ENCODE measurements at regions not wholly inside any gene's neighbourhood (a gene's known extent, or its start where the extent isn't known, plus 50 kb on each side); places are given as distances from the start of the nearest gene placed in this dataset.

DNA sequence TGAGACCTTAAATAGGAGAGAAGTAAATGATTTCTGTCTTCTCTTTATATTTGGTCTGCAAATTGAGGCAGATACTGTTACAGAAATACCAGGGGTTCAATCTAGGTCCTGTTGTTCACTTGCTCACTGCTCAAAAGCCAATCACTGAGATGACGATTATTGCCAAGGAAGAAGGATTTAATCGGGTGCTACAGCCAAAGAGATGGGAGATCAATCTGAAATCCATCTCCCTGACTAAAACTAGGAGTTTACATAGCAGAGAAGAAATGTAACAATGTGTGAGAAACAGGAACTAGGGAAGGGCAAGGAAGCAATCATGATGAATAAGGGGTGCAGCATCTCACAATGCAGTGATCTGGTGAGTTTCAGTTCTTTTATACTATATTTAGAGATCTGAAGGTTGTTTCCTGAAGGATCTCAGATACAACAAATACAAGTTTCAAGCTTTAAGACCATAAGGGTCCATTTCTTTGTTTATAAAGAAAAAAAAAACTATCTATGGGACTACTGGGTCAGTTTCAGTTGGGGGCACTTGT lies 117.9 kb upstream of the FAM9B start:
- peaks cover 2% of the 10 kb centered on the region for H3K36me3 Mint-ChIP-seq (ENCODE audit: low read depth)
- DNase-seq, result no peak
- H3K9me3 Mint-ChIP-seq, result peaks cover 4% of the 10 kb centered on the region
- intact Hi-C loops (cut with micrococcal nuclease), result no loop called here
- CTCF ChIA-PET, result no interaction called here
- peaks cover 6% of the 10 kb centered on the region for H3K4me1 Mint-ChIP-seq (ENCODE audit: low read depth)
- no peaks in the 10 kb centered on the region for H3K27me3 Mint-ChIP-seq (ENCODE audit: low read depth)
- H3K27ac Mint-ChIP-seq, result no peak overlapping the region
- no peak overlapping the region for H3K4me3 Mint-ChIP-seq

GRCh38 chrX:9153300-9153699 lies 119.4 kb upstream of the FAM9B start:
- no peak overlapping the region for H3K27ac Mint-ChIP-seq
- H3K4me1 Mint-ChIP-seq (ENCODE audit: low read depth), result peaks cover 6% of the 10 kb centered on the region
- no peak for DNase-seq
- no peaks in the 10 kb centered on the region for H3K27me3 Mint-ChIP-seq (ENCODE audit: low read depth)
- intact Hi-C loops (cut with micrococcal nuclease), result no loop called here
- CTCF ChIA-PET, result no interaction called here
- no peak overlapping the region for H3K4me3 Mint-ChIP-seq
- H3K9me3 Mint-ChIP-seq, result peaks cover 4% of the 10 kb centered on the region
- H3K36me3 Mint-ChIP-seq (ENCODE audit: low read depth), result peaks cover 2% of the 10 kb centered on the region

GRCh38 chrX:9158611-9159010 lies 124.7 kb upstream of the FAM9B start:
- intact Hi-C loops (cut with micrococcal nuclease), result no loop called here
- DNase-seq, result no peak
- Mint-ChIP-seq H3K4me1 (ENCODE audit: low read depth) (peaks cover 21% of the 10 kb centered on the region), H3K27ac (no peak overlapping the region), H3K36me3 (ENCODE audit: low read depth) (no peaks in the 10 kb centered on the region), H3K27me3 (ENCODE audit: low read depth) (no peaks in the 10 kb centered on the region), H3K9me3 (no peaks in the 10 kb centered on the region), H3K4me3 (no peak overlapping the region)
- CTCF ChIA-PET, result no interaction called here

- no peaks in the 10 kb centered on the region for H3K36me3 Mint-ChIP-seq (ENCODE audit: low read depth)
- intact Hi-C loops (cut with micrococcal nuclease), result no loop called here
- H3K4me1 Mint-ChIP-seq (ENCODE audit: low read depth), result peaks cover 36% of the 10 kb centered on the region
- no peak overlapping the region for H3K27ac Mint-ChIP-seq
- no peak overlapping the region for H3K4me3 Mint-ChIP-seq
- no peak for DNase-seq
- CTCF ChIA-PET, result no interaction called here
- no peaks in the 10 kb centered on the region for H3K9me3 Mint-ChIP-seq
- no peaks in the 10 kb centered on the region for H3K27me3 Mint-ChIP-seq (ENCODE audit: low read depth)
Measured at GRCh38 chrX:9160698-9161329, 126.9 kb upstream of the FAM9B start.

DNA sequence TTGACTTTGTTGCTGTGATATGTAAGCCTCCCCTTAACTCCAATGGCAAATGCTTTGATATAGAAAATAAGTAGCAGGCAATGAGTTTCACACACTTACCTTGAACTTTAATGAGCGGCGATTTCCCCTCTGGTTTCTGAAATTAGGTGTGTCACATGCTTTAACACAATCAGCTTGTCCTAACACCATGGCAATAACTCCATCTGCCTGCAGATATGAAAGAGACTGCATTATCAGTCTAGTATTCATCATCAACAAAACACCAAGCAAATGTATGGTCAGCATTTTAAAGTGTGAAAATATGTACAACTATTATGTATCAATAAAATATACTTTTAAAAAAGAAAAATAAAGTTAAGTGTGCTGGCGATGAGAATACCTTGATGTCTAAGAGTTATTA lies 128.8 kb upstream of the FAM9B start:
- H3K27ac Mint-ChIP-seq, result no peak overlapping the region
- H3K4me3 Mint-ChIP-seq, result no peak overlapping the region
- CTCF ChIA-PET, result no interaction called here
- intact Hi-C loops (cut with micrococcal nuclease), result no loop called here
- H3K4me1 Mint-ChIP-seq (ENCODE audit: low read depth), result peaks cover 41% of the 10 kb centered on the region
- no peak for DNase-seq
- H3K36me3 Mint-ChIP-seq (ENCODE audit: low read depth), result peaks cover 2% of the 10 kb centered on the region
- H3K9me3 Mint-ChIP-seq, result no peaks in the 10 kb centered on the region
- H3K27me3 Mint-ChIP-seq (ENCODE audit: low read depth), result no peaks in the 10 kb centered on the region

GRCh38 chrX:9163214-9163709 lies 129.3 kb upstream of the FAM9B start:
- H3K27me3 Mint-ChIP-seq (ENCODE audit: low read depth), result no peaks in the 10 kb centered on the region
- H3K9me3 Mint-ChIP-seq, result no peaks in the 10 kb centered on the region
- no peak overlapping the region for H3K27ac Mint-ChIP-seq
- peaks cover 41% of the 10 kb centered on the region for H3K4me1 Mint-ChIP-seq (ENCODE audit: low read depth)
- peaks cover 2% of the 10 kb centered on the region for H3K36me3 Mint-ChIP-seq (ENCODE audit: low read depth)
- H3K4me3 Mint-ChIP-seq, result no peak overlapping the region
- DNase-seq, result no peak
- CTCF ChIA-PET, result no interaction called here
- intact Hi-C loops (cut with micrococcal nuclease), result no loop called here

DNA sequence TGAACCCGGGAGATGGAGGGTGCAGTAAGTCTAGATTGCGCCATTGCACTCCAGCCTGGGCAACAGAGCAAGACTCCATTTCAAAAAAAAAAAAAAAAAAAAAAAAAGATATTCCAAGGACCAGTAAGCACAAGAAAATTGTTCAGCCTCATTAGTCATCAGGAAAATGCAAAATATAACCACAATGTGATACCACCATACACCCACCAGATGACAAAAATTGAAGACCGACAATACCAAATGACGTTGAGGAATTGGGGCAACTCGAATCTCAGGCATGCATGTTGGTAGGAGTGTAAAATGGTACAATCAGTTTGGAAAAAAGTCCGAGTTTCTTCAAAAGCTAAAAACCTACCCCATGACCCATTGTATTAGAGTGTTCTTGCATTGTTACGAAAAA lies 130.2 kb upstream of the FAM9B start:
- Mint-ChIP-seq H3K9me3 (no peaks in the 10 kb centered on the region), H3K27ac (no peak overlapping the region)
- CTCF ChIA-PET, result no interaction called here

DNA sequence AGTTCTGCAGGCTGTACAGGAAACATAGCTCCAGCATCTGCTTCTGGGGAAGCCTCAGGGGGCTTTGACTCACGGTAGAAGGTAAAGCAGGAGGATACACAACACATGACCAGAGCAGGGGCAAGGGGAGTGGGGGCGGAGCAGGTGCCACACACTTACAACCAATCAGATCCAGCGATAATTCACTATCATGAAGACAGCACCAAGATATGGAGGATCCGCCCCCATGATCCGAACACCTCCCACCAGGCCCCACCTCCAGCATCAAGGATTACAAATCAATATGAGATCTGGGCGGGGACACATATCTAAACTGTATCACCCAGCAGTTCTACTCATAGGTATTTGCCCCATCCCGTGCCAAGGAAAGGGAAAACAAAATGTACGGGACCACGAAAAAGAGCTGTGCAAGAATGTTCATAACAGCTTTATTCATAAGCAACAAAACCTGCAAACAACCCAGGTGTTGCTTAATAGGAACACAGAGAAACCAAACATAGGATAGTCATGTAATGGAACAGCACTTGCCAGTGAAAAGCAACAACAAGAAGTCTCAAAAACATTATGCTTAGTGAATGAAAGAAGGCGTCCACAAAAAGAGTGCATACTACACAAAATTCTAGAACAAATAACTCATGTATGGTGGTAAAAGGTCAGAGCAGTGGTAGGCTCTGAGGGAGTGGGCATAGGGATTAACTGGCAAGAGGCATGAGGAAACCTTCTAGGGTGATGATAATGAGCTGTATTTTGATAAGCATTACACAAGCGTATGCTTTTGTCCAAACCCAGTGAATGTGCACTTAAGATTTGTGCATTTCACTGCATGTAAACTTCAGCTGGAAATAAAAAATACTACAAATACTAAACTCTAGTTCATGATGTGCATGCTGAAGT lies 130.9 kb upstream of the FAM9B start:
- Mint-ChIP-seq H3K4me1 (ENCODE audit: low read depth) (peaks cover 41% of the 10 kb centered on the region), H3K27ac (no peak overlapping the region), H3K36me3 (ENCODE audit: low read depth) (peaks cover 2% of the 10 kb centered on the region), H3K9me3 (no peaks in the 10 kb centered on the region), H3K4me3 (no peak overlapping the region), H3K27me3 (ENCODE audit: low read depth) (no peaks in the 10 kb centered on the region)
- intact Hi-C loops (cut with micrococcal nuclease), result loop anchor here (5.0 kb wide), 2 partner anchors 177 to 513 kb away; no protein-coding TSS in a partner anchor
- CTCF ChIA-PET, result no interaction called here
- no peak for DNase-seq

More for the DNA sequence above, 130.2 kb upstream of the FAM9B start:
- peaks cover 41% of the 10 kb centered on the region for H3K4me1 Mint-ChIP-seq (ENCODE audit: low read depth)
- no peaks in the 10 kb centered on the region for H3K27me3 Mint-ChIP-seq (ENCODE audit: low read depth)
- H3K4me3 Mint-ChIP-seq, result no peak overlapping the region
- peaks cover 2% of the 10 kb centered on the region for H3K36me3 Mint-ChIP-seq (ENCODE audit: low read depth)
- no peak for DNase-seq
- intact Hi-C loops (cut with micrococcal nuclease), result no loop called here

DNA sequence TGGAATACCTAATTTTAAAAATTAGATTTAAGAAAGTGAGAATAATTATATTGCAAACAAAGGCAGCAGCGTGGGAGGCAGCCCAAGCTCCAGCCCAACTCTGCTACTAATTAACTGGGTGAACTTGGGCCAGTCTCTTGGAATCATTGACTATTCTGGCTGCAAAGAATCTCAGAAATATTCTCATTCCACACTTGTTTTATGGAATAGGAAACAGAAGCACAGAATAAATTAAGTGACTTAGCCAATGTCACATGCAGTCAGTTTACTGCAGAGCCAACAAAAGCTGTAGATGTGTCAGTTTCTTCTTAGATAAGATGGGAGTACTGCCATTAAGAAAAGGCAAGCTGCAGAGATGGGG lies 132.6 kb upstream of the FAM9B start:
- no peak overlapping the region for H3K27ac Mint-ChIP-seq
- H3K36me3 Mint-ChIP-seq (ENCODE audit: low read depth), result peaks cover 2% of the 10 kb centered on the region
- H3K27me3 Mint-ChIP-seq (ENCODE audit: low read depth), result no peaks in the 10 kb centered on the region
- no peak overlapping the region for H3K4me3 Mint-ChIP-seq
- peaks cover 33% of the 10 kb centered on the region for H3K4me1 Mint-ChIP-seq (ENCODE audit: low read depth)
- CTCF ChIA-PET, result no interaction called here
- no peak for DNase-seq
- no peaks in the 10 kb centered on the region for H3K9me3 Mint-ChIP-seq
- intact Hi-C loops (cut with micrococcal nuclease), result loop anchor here (1.0 to 5.0 kb wide), 6 partner anchors 35 to 511 kb away; no protein-coding TSS in a partner anchor

GRCh38 chrX:9171841-9172463 lies 138.0 kb upstream of the FAM9B start:
- no peak overlapping the region for H3K4me3 Mint-ChIP-seq
- H3K9me3 Mint-ChIP-seq, result no peaks in the 10 kb centered on the region
- H3K4me1 Mint-ChIP-seq (ENCODE audit: low read depth), result no peaks in the 10 kb centered on the region
- H3K27me3 Mint-ChIP-seq (ENCODE audit: low read depth), result no peaks in the 10 kb centered on the region
- no peak overlapping the region for H3K27ac Mint-ChIP-seq
- intact Hi-C loops (cut with micrococcal nuclease), result no loop called here
- no peak for DNase-seq
- CTCF ChIA-PET, result no interaction called here
- peaks cover 2% of the 10 kb centered on the region for H3K36me3 Mint-ChIP-seq (ENCODE audit: low read depth)

DNA sequence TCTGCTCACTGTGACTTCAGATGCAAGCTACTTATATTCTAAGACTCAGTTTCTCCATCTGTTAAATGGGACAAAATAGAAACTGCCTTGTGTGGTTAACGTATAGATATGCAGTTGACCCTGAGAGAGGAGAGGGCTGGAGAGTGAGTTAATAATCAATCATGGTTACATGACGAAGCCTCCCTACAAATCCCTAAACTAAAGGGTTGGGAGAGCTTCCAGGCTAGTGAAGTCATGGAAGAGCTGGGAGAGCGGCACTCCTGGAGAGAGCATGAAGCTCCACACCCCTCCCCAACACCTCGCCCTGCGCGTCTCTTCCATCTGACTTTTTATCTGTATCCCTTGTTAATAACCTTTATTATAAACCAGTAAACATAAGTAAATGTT lies 138.5 kb upstream of the FAM9B start:
- DNase-seq, result no peak
- intact Hi-C loops (cut with micrococcal nuclease), result no loop called here
- H3K36me3 Mint-ChIP-seq (ENCODE audit: low read depth), result peaks cover 2% of the 10 kb centered on the region
- no peaks in the 10 kb centered on the region for H3K4me1 Mint-ChIP-seq (ENCODE audit: low read depth)
- H3K27me3 Mint-ChIP-seq (ENCODE audit: low read depth), result no peaks in the 10 kb centered on the region
- H3K9me3 Mint-ChIP-seq, result no peaks in the 10 kb centered on the region
- no peak overlapping the region for H3K4me3 Mint-ChIP-seq
- CTCF ChIA-PET, result no interaction called here
- no peak overlapping the region for H3K27ac Mint-ChIP-seq

DNA sequence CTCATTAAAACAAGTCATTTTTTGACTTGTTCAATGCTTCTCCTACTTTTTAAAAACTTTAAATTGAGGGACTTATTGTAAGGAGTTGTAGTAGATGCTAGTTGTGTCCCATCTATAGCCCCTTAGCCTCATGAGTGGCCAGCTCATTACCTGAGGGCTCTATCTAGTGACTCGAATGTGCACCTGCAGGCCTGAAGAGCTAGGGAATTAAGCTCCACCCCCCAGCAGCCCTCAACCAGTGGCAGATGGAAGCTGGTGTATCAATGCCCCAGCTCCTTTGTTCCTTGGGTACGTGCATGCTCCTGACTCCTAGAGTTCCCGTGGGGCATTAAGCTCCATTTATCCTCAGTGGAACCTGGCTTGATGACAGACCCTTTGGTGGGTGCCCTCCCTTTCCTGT lies 146.7 kb upstream of the FAM9B start:
- H3K27ac Mint-ChIP-seq, result no peak overlapping the region
- no peaks in the 10 kb centered on the region for H3K36me3 Mint-ChIP-seq (ENCODE audit: low read depth)
- intact Hi-C loops (cut with micrococcal nuclease), result no loop called here
- CTCF ChIA-PET, result no interaction called here
- peak; percentile 4 for DNase-seq
- H3K4me1 Mint-ChIP-seq (ENCODE audit: low read depth), result no peaks in the 10 kb centered on the region
- no peaks in the 10 kb centered on the region for H3K27me3 Mint-ChIP-seq (ENCODE audit: low read depth)
- H3K9me3 Mint-ChIP-seq, result no peaks in the 10 kb centered on the region
- no peak overlapping the region for H3K4me3 Mint-ChIP-seq

Data from activated naive CD4-positive, alpha-beta T cell treated with anti-CD3 and anti-CD28 coated beads for 36 hours (primary cell).